22Rv1 (cell line): ENCODE measurements at regions not wholly inside any gene's neighbourhood (a gene's known extent, or its start where the extent isn't known, plus 50 kb on each side); places are given as distances from the start of the nearest gene placed in this dataset.

Experiments
- H3K27ac ChIP-seq: fragments of 450-650 bp; 2 replicates; pipeline ENCODE4 v1.5.1; 2017
- CTCF ChIP-seq: fragments of 450-650 bp; IDR thresholded peaks from 2 replicates; pipeline ENCODE4 v1.5.1; 2017; ENCODE audit warnings: mild to moderate bottlenecking
- ZFX ChIP-seq: fragments of 450-650 bp; IDR thresholded peaks from 2 replicates; pipeline ENCODE4 v1.6.1; 2017; ENCODE audit warnings: antibody characterized with exemption, borderline replicate concordance

GRCh38 chr1:184854496-184855140 is 100.0 kb upstream of the EDEM3 start:
- H3K27ac ChIP-seq: no peak overlapping the region
- TF ChIP-seq CTCF: no peak
- no peak for TF ChIP-seq ZFX

DNA sequence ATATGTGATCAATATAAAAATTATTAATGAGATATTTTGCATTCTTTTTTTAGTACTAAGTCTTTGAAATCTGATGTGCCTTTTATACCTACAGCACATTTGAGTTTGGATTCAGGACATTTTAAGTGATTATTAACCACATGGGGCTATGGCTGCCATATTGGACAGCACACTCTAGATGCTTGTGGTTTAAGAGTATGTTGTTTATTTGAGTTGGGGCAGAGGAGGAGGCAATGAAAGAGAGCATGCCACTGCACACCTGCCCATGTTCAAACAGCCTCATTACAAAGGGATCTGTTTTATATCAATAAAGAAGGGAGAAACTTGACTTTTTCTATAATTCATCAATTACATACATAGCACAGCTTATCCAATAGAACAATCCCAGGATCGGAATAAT is 99.4 kb upstream of the EDEM3 start:
- H3K27ac ChIP-seq: no peak overlapping the region
- TF ChIP-seq ZFX (no peak), CTCF (no peak)

GRCh38 chr1:184851822-184852746 is 97.4 kb upstream of the EDEM3 start:
- TF ChIP-seq CTCF: no peak
- no peak for TF ChIP-seq ZFX
- no peak overlapping the region for H3K27ac ChIP-seq

DNA sequence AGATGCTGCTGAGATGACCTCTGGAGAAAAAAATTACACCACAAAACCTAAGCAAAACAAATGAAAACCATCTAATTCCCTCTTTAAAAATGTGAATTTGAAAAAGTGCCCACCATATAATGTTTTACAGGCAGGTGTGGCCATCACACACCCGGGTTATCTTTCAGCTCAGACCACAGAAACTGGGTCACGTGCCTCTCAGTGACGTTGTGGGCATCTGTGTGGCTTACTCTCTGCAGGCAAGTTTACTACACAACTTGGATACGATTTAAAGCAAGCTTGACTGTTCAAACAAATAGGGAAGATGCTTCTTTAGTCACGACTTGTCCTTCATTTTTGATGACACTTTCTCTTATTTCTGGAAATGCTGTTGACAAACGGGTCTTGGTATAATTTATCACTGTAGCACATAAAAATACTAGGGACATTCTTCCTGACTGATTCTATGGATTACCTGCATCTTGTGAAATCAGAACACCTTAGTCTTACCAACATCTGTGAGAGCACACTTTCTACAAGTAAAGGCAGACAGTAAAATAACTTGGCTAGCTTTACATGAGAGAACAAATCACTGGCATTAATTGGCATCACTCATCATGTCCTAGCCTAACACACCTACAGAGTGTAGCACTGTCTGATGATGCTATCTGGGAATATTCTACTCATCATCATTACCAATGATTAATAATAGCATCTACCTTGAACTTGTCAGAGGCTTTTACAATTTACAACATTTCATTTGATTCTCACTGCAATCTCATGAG is 89.3 kb upstream of the EDEM3 start:
- TF ChIP-seq CTCF (no peak), ZFX (no peak)
- H3K27ac ChIP-seq: no peak overlapping the region

- H3K27ac ChIP-seq: no peak overlapping the region
- TF ChIP-seq CTCF (no peak), ZFX (no peak)
Measured at GRCh38 chr1:184840596-184840995, 85.9 kb upstream of the EDEM3 start.

DNA sequence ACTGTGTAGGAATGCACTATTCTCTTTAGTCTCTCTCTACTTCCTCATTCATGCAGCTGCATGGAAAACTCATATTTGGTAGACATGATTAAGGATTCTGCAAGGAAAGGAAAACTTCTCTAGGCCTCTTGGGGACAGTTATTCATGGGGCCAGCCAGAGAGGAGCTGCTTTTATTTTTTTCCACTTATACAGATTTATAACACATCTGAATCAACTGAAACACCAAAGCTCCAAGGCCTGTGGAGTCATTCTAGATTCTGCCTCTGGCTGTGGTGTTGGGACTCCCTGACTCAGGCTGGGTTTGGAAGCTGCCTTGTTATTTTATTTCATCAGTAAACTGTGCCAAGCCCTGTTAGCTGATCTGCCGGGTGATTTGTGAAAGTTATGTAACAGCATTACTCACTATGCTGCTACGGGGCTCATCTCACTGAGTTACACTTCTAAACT is 83.9 kb upstream of the EDEM3 start:
- no peak overlapping the region for H3K27ac ChIP-seq

More for the DNA sequence above, 83.9 kb upstream of the EDEM3 start:
- TF ChIP-seq ZFX: no peak
- TF ChIP-seq CTCF: no peak
